ENCODE measurements at regions not wholly inside any gene's neighbourhood (a gene's known extent, or its start where the extent isn't known, plus 50 kb on each side); places are given as distances from the start of the nearest gene placed in this dataset.

- H3K36me3 Mint-ChIP-seq (ENCODE audit: low read depth), result no peaks in the 10 kb centered on the region
- H3K27me3 Mint-ChIP-seq (ENCODE audit: low read depth, poor library complexity), result peaks cover 46% of the 10 kb centered on the region
Observed at GRCh38 chr2:242027676-242028450, 158.3 kb downstream of the RTP5 start.

GRCh38 chr2:242029422-242030225 lies 160.1 kb downstream of the RTP5 start:
- no peaks in the 10 kb centered on the region for H3K4me1 Mint-ChIP-seq
- H3K27me3 Mint-ChIP-seq (ENCODE audit: low read depth, poor library complexity), result peaks cover 46% of the 10 kb centered on the region
- H3K4me3 Mint-ChIP-seq, result no peak overlapping the region
- no peaks in the 10 kb centered on the region for H3K36me3 Mint-ChIP-seq (ENCODE audit: low read depth)
- no peak for DNase-seq
- no peak for TF ChIP-seq CTCF (IDR thresholded peaks at IDR 0.05)
- H3K27ac Mint-ChIP-seq, result no peak overlapping the region
- peaks cover 8% of the 10 kb centered on the region for H3K9me3 Mint-ChIP-seq

More at GRCh38 chr2:242027676-242028450, 158.3 kb downstream of the RTP5 start:
- DNase-seq, result no peak
- no peak overlapping the region for H3K4me3 Mint-ChIP-seq
- H3K9me3 Mint-ChIP-seq, result peaks cover 26% of the 10 kb centered on the region
- H3K27ac Mint-ChIP-seq, result no peak overlapping the region
- no peak for TF ChIP-seq CTCF (IDR thresholded peaks at IDR 0.05)
- no peaks in the 10 kb centered on the region for H3K4me1 Mint-ChIP-seq

GRCh38 chr2:242030226-242030575 lies 160.7 kb downstream of the RTP5 start:
- no peak for TF ChIP-seq CTCF (IDR thresholded peaks at IDR 0.05)
- Mint-ChIP-seq H3K9me3 (peaks cover 3% of the 10 kb centered on the region), H3K4me3 (no peak overlapping the region), H3K27ac (no peak overlapping the region), H3K4me1 (peaks cover under 1% of the 10 kb centered on the region), H3K36me3 (ENCODE audit: low read depth) (no peaks in the 10 kb centered on the region), H3K27me3 (ENCODE audit: low read depth, poor library complexity) (peaks cover 43% of the 10 kb centered on the region)
- DNase-seq, result no peak

GRCh38 chr2:242030858-242031257 lies 161.3 kb downstream of the RTP5 start:
- TF ChIP-seq CTCF (IDR thresholded peaks at IDR 0.05), result no peak

GRCh38 chr2:242031481-242032019 lies 162.0 kb downstream of the RTP5 start:
- H3K4me3 Mint-ChIP-seq, result no peak overlapping the region
- no peak for DNase-seq
- no peak for TF ChIP-seq CTCF (IDR thresholded peaks at IDR 0.05)
- peaks cover 44% of the 10 kb centered on the region for H3K27me3 Mint-ChIP-seq (ENCODE audit: low read depth, poor library complexity)
- no peaks in the 10 kb centered on the region for H3K36me3 Mint-ChIP-seq (ENCODE audit: low read depth)
- H3K4me1 Mint-ChIP-seq, result peaks cover 14% of the 10 kb centered on the region
- no peaks in the 10 kb centered on the region for H3K9me3 Mint-ChIP-seq
- no peak overlapping the region for H3K27ac Mint-ChIP-seq

More at GRCh38 chr2:242030858-242031257, 161.3 kb downstream of the RTP5 start:
- Mint-ChIP-seq H3K9me3 (no peaks in the 10 kb centered on the region), H3K27ac (no peak overlapping the region), H3K4me3 (no peak overlapping the region), H3K36me3 (ENCODE audit: low read depth) (no peaks in the 10 kb centered on the region), H3K4me1 (peaks cover 7% of the 10 kb centered on the region), H3K27me3 (ENCODE audit: low read depth, poor library complexity) (peaks cover 44% of the 10 kb centered on the region)
- DNase-seq, result no peak

Measured in nephron progenitor cell (in vitro differentiated cells).